Transverse colon (tissue), 4 donors: ENCODE measurements at regions not wholly inside any gene's neighbourhood (a gene's known extent, or its start where the extent isn't known, plus 50 kb on each side); places are given as distances from the start of the nearest gene placed in this dataset.

Source experiments
- DNase-seq: peaks from one replicate; pipeline ENCODE4 v3.0.0-alpha.2; 2019
- H3K27ac ChIP-seq, 4 donors: fragments of 200-600 bp; sonication (generic); 2 replicates each; pipeline ENCODE4 v1.5.1; 2016 to 2018; ENCODE audit warnings: inconsistent platforms in 4 of 4
- H3K27me3 ChIP-seq: fragments of 200-600 bp; sonication (generic); 2 replicates; pipeline ENCODE4 v1.5.1; 2017; ENCODE audit warnings: inconsistent platforms
- H3K36me3 ChIP-seq, 4 donors: fragments of 200-600 bp; sonication (generic); 2 replicates each; pipeline ENCODE4 v1.5.1; 2017 to 2019; ENCODE audit warnings: inconsistent platforms in 4 of 4
- H3K4me1 ChIP-seq, 4 donors: fragments of 200-600 bp; sonication (generic); 2 replicates each; pipeline ENCODE4 v1.5.1; 2017 to 2020; ENCODE audit warnings: inconsistent platforms in 4 of 4
- H3K4me3 ChIP-seq, 4 donors: fragments of 200-600 bp; sonication (generic); 1 replicate in 1 of 4; 2 replicates in 3 of 4; pipeline versions ENCODE4 v1.5.1 to v1.6.1; 2017 to 2019; ENCODE audit warnings: inconsistent platforms in 4 of 4
- H3K9me3 ChIP-seq, 2 donors: fragments of 200-600 bp; sonication (generic); 2 replicates each; pipeline ENCODE4 v1.5.1; 2017 to 2019; ENCODE audit warnings: inconsistent platforms in 2 of 2
- EP300 ChIP-seq: sonication (generic); formaldehyde crosslinking; IDR thresholded peaks from one replicate; pipeline ENCODE4 v1.6.1; 2017; ENCODE audit warnings: antibody characterized with exemption, low read depth
- POLR2A ChIP-seq: fragments of 450-650 bp; IDR thresholded peaks from one replicate; pipeline ENCODE4 v1.6.1; 2016; ENCODE audit warnings: antibody characterized with exemption, mild to moderate bottlenecking, moderate library complexity
- POLR2AphosphoS5 ChIP-seq, 3 donors: sonication (generic); formaldehyde crosslinking; IDR thresholded peaks; one replicate each; pipeline ENCODE4 v1.6.1; 2016; ENCODE audit warnings: antibody characterized with exemption in 3 of 3
- WGBS, 2 donors: methylation state at CpG; one replicate each; pipeline ENCODE4 v1.1.5; 2018; ENCODE audit warnings: low coverage in 1 of 2; 5-methylcytosine and 5-hydroxymethylcytosine counted together
- in situ Hi-C, 4 donors: fragments of 200-750 bp; cut with MboI; loops; one replicate each; pipeline versions ENCODE4 v1.15.0 to v1.15.1; 2017; ENCODE audit warnings: low sequenced_read_pairs in 3 of 4, low pct_ligation_motif_present in 1 of 4, low pct_unique_long_range_greater_than_20kb in 1 of 4
- intact Hi-C: fragments of 100-400 bp; cut with DNase I; formaldehyde crosslinking; loops from one replicate; pipeline ENCODE4 v1.15.1; 2023; ENCODE audit warnings: low total_unique reads
- TF ChIP-seq, protein P1 (sequence below), 5 experiments: fragments of 200-600 bp in 3 of 5; fragments of 450-650 bp in 2 of 5; sonication (generic) in 3 of 5; IDR thresholded peaks; 1 replicate in 2 of 5; 2 replicates in 3 of 5; pipeline ENCODE4 v1.5.1; 2016 to 2017; ENCODE audit warnings: antibody characterized with exemption in 5 of 5, inconsistent platforms in 3 of 5, mild to moderate bottlenecking in 2 of 5, moderate library complexity in 1 of 5

DNA sequence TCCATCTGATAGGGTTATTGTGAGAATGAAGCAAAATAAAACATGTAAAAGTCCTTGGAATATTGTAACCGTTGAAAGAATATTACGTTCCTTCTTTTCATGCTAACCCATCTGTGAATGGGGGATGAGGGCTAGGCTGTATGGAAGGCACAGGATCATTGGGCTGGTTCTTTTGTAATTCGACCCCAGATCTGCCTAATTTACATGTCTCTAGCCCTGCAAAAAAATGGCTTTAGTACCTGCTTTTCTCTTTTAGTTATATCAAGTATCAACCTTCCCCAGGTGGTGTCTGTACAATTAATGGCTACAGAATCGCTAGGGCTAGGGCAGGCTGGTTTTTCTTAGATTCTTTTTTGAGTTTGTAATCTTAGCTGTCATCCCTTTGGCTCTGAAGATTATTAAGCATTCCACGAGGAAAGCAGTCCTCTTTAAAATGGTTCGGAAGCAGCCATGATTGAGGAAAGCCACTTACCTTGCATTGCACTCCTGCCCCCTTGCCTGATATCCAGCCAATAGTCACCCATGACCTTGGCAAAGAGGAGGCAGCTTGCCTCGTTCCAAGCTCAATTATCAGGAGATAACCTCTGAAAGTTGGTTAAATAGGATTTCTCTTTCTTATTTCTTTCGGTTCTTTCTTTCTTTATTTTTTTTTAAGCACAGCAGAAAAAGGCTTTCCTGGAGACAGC, 153.9 kb upstream of the ZKSCAN2 start:
- no peak for TF ChIP-seq POLR2A
- no peak for TF ChIP-seq EP300
- TF ChIP-seq, protein P1, sequence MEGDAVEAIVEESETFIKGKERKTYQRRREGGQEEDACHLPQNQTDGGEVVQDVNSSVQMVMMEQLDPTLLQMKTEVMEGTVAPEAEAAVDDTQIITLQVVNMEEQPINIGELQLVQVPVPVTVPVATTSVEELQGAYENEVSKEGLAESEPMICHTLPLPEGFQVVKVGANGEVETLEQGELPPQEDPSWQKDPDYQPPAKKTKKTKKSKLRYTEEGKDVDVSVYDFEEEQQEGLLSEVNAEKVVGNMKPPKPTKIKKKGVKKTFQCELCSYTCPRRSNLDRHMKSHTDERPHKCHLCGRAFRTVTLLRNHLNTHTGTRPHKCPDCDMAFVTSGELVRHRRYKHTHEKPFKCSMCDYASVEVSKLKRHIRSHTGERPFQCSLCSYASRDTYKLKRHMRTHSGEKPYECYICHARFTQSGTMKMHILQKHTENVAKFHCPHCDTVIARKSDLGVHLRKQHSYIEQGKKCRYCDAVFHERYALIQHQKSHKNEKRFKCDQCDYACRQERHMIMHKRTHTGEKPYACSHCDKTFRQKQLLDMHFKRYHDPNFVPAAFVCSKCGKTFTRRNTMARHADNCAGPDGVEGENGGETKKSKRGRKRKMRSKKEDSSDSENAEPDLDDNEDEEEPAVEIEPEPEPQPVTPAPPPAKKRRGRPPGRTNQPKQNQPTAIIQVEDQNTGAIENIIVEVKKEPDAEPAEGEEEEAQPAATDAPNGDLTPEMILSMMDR (IDR thresholded peaks at IDR 0.05) = no peak
- Histone ChIP-seq H3K4me1 (no peaks in the 10 kb centered on the region), H3K4me3 (no peak overlapping the region), H3K36me3 (no peaks in the 10 kb centered on the region), H3K9me3 (no peaks in the 10 kb centered on the region), H3K27ac (no peak overlapping the region), H3K27me3 (no peaks in the 10 kb centered on the region)
- DNase-seq = no peak
- in situ Hi-C loops = no loop called here
- intact Hi-C loops = no loop called here
- 51 to 60% methylated on average over 8 of the region's 8 CpGs for WGBS, 2 donors

DNA sequence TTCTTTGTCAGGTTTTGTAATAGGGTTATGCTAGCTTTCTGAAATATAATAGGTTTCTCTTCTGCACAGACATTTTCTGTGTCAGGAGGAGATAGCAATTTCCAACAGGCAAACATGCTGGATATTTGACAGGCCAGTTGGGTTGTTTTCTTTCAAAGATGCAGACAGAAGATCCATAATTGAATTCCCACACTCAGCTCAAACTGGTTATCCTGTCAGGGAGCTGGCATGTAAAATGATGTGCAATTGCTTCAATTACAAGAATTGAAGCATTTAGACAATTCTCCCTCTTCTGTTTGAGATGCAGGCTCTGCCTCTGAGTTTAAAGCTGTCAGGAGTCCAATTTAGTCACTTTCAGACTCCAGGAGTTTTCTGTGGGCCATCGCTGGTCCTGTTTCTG, 146.2 kb upstream of the ZKSCAN2 start:
- intact Hi-C loops = no loop called here
- no peaks in the 10 kb centered on the region for H3K36me3 ChIP-seq
- 60 to 94% methylated on average over 1 of the region's 1 CpG for WGBS, 2 donors
- H3K4me3 ChIP-seq = no peak overlapping the region
- in situ Hi-C loops = no loop called here
- H3K9me3 ChIP-seq = no peaks in the 10 kb centered on the region
- no peak for DNase-seq
- H3K4me1 ChIP-seq = no peaks in the 10 kb centered on the region
- no peaks in the 10 kb centered on the region for H3K27me3 ChIP-seq
- TF ChIP-seq, protein P1 (IDR thresholded peaks at IDR 0.05) = no peak
- no peak for TF ChIP-seq EP300
- no peak overlapping the region for H3K27ac ChIP-seq

DNA sequence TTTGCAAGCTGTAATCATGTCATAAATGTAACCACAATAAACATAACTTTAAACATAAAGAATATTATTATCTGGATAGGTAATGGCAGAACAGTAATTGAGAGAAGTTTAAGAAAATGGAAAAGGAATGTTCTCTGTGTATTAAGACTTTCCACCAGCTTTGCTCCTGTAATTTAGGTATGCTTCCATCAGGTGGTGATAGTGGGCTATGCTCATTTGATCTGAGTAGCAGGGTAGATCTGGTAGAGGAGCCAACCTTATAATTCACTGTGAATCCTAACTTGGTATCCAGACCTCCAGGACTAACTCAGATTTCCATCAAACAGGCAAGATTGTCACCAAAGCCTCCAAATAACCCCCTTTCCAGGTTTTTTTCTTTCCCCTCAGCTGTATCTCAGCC, 137.9 kb upstream of the ZKSCAN2 start:
- Histone ChIP-seq H3K27me3 (no peaks in the 10 kb centered on the region), H3K4me1 (no peaks in the 10 kb centered on the region), H3K36me3 (no peaks in the 10 kb centered on the region), H3K9me3 (peaks cover 0 to 6% of the 10 kb centered on the region in 2 donors), H3K4me3 (no peak overlapping the region), H3K27ac (no peak overlapping the region)
- no peak for TF ChIP-seq POLR2A
- TF ChIP-seq, protein P1 (IDR thresholded peaks at IDR 0.05) = no peak
- TF ChIP-seq POLR2AphosphoS5 (IDR thresholded peaks at IDR 0.05) = no peak
- TF ChIP-seq EP300 = no peak
- intact Hi-C loops = no loop called here
- no peak for DNase-seq
- in situ Hi-C loops = no loop called here

DNA sequence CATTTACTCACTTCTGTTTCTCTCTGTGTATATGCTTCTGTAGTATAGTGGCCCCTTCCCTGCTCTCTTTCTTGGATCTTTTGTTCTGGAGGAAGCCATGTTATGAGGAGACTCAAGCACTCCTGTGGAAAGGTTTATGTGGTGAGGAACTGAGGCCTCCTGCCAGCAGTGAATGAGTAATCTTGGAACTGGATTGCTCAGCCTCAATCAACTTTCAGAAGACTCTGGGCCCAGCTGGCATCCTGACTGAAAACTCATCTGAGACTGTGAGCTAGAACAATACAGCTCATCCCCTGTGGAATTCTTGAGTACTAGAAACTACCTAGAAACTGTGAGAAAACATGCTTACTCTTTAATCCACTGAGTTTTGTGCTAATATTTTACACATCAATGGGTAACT, 133.1 kb upstream of the ZKSCAN2 start:
- DNase-seq = no peak
- intact Hi-C loops = no loop called here
- in situ Hi-C loops = no loop called here
- TF ChIP-seq POLR2A = no peak
- no peak for TF ChIP-seq EP300
- no peak for TF ChIP-seq POLR2AphosphoS5 (IDR thresholded peaks at IDR 0.05)
- TF ChIP-seq, protein P1 (IDR thresholded peaks at IDR 0.05) = no peak
- no peak overlapping the region for H3K27ac ChIP-seq
- H3K27me3 ChIP-seq = no peaks in the 10 kb centered on the region
- H3K4me3 ChIP-seq = no peak overlapping the region
- no peaks in the 10 kb centered on the region for H3K36me3 ChIP-seq
- no peaks in the 10 kb centered on the region for H3K4me1 ChIP-seq
- peaks cover 0 to 6% of the 10 kb centered on the region in 2 donors for H3K9me3 ChIP-seq
